Body of pancreas (tissue), 4 donors: ENCODE measurements at regions not wholly inside any gene's neighbourhood (a gene's known extent, or its start where the extent isn't known, plus 50 kb on each side); places are given as distances from the start of the nearest gene placed in this dataset.

Source experiments
- CTCF ChIP-seq, 7 experiments: fragments of 450-650 bp in 4 of 7; fragments of 200-600 bp in 3 of 7; sonication (generic) in 3 of 7; IDR thresholded peaks; one replicate each; pipeline ENCODE4 v1.5.1; 2016 to 2019; ENCODE audit warnings: antibody characterized with exemption in 7 of 7
- POLR2A ChIP-seq, 3 donors: fragments of 450-650 bp; IDR thresholded peaks; one replicate each; pipeline ENCODE4 v1.6.1; 2016; ENCODE audit warnings: antibody characterized with exemption in 3 of 3, mild to moderate bottlenecking in 2 of 3

DNA sequence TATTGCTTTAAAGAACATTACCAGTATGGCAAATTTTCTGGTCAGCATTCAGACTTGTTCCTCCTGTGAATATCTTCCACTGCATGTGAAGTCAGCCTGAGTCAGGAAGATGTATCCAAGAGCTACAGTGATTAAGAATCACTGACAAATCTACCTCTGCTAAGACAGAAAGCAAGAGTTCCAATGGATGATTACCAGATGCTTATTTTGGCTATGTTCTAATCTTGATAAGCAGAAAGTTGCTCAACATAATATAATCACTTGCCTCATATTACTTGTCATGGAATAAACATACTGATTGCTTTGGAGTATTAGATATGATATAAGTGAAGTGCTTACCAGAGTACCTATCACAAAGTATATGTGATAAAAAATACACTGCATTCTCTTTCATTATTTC, 738.1 kb downstream of the ADGRL2 start:
- TF ChIP-seq POLR2A (IDR thresholded peaks at IDR 0.05) = no peak
- TF ChIP-seq CTCF (IDR thresholded peaks at IDR 0.05) = no peak
